Liver (tissue), 8 donors: ENCODE measurements at regions not wholly inside any gene's neighbourhood (a gene's known extent, or its start where the extent isn't known, plus 50 kb on each side); places are given as distances from the start of the nearest gene placed in this dataset.

Experiments
- DNase-seq: peaks from one replicate; pipeline ENCODE4 v3.0.0-alpha.2; 2017; ENCODE audit warnings: low spot score
- H3K27ac ChIP-seq, 2 donors: one replicate each; pipeline ENCODE4 v1.7.0; 2013; ENCODE audit warnings: inconsistent platforms in 2 of 2, low read length in 2 of 2, control low read depth in 1 of 2, low read depth in 1 of 2, mild to moderate bottlenecking in 1 of 2
- H3K27me3 ChIP-seq, 4 donors: one replicate each; pipeline versions ENCODE4 v1.6.1 to v1.7.0; 2013; ENCODE audit warnings: low read length in 3 of 4, inconsistent platforms in 1 of 4, mild to moderate bottlenecking in 1 of 4, moderate library complexity in 1 of 4; ENCODE audit not compliant: control insufficient read depth in 4 of 4, insufficient read depth in 4 of 4
- H3K36me3 ChIP-seq, 4 donors: one replicate each; pipeline versions ENCODE4 v1.6.1 to v1.7.0; 2013; ENCODE audit warnings: low read length in 3 of 4, mild to moderate bottlenecking in 3 of 4, low read depth in 1 of 4, moderate library complexity in 1 of 4; ENCODE audit not compliant: control insufficient read depth in 4 of 4, insufficient read depth in 3 of 4
- H3K4me1 ChIP-seq, 4 donors: one replicate each; pipeline versions ENCODE4 v1.6.1 to v1.7.0; 2013; ENCODE audit warnings: low read length in 3 of 4, mild to moderate bottlenecking in 3 of 4, moderate library complexity in 1 of 4; ENCODE audit not compliant: control insufficient read depth in 4 of 4, insufficient read depth in 4 of 4
- H3K4me3 ChIP-seq, 3 donors: one replicate each; pipeline versions ENCODE4 v1.6.1 to v1.7.0; 2013; ENCODE audit warnings: low read length in 3 of 3, control low read depth in 1 of 3, low read depth in 1 of 3, mild to moderate bottlenecking in 1 of 3
- H3K9ac ChIP-seq, 2 donors: one replicate each; pipeline ENCODE4 v1.7.0; 2013; ENCODE audit warnings: low read length in 2 of 2, mild to moderate bottlenecking in 2 of 2, moderate library complexity in 2 of 2, control low read depth in 1 of 2, low read depth in 1 of 2
- H3K9me3 ChIP-seq, 4 donors: one replicate each; pipeline versions ENCODE4 v1.6.1 to v1.7.0; 2013; ENCODE audit warnings: low read length in 3 of 4; ENCODE audit not compliant: control insufficient read depth in 4 of 4
- ATF3 ChIP-seq: IDR thresholded peaks from 2 replicates; pipeline ENCODE4 v1.6.1; 2016; ENCODE audit warnings: antibody characterized with exemption
- CTCF ChIP-seq: fragments of 150-350 bp; IDR thresholded peaks from 2 replicates; pipeline ENCODE4 v1.5.1; 2017; ENCODE audit warnings: improper control_type of control experiment, low read depth, low read length; ENCODE audit not compliant: missing input control
- EGR1 ChIP-seq, 2 donors: IDR thresholded peaks; 2 replicates each; pipeline ENCODE4 v1.6.1; 2016 to 2018; ENCODE audit warnings: antibody characterized with exemption in 2 of 2, low read depth in 2 of 2
- FOXA1 ChIP-seq: IDR thresholded peaks from 2 replicates; pipeline ENCODE4 v1.6.1; 2016; ENCODE audit warnings: antibody characterized with exemption
- FOXA2 ChIP-seq: IDR thresholded peaks from 2 replicates; pipeline ENCODE4 v1.6.1; 2016; ENCODE audit warnings: antibody characterized with exemption
- GABPA ChIP-seq, 2 donors: IDR thresholded peaks in 1 of 2; conservative IDR thresholded peaks in 1 of 2; 2 replicates each; pipeline ENCODE4 v1.6.1; 2016; ENCODE audit warnings: antibody characterized with exemption in 2 of 2, mild to moderate bottlenecking in 1 of 2, moderate library complexity in 1 of 2
- HNF4A ChIP-seq, 2 donors: conservative IDR thresholded peaks; 2 replicates each; pipeline ENCODE4 v1.6.1; 2016; ENCODE audit warnings: antibody characterized with exemption in 2 of 2, mild to moderate bottlenecking in 2 of 2
- HNF4G ChIP-seq: IDR thresholded peaks from 2 replicates; pipeline ENCODE4 v1.6.1; 2016; ENCODE audit warnings: antibody characterized with exemption
- JUND ChIP-seq, 2 donors: IDR thresholded peaks; 2 replicates each; pipeline ENCODE4 v1.6.1; 2016; ENCODE audit warnings: antibody characterized with exemption in 2 of 2
- MAX ChIP-seq: IDR thresholded peaks from 2 replicates; pipeline ENCODE4 v1.6.1; 2016; ENCODE audit warnings: antibody characterized with exemption
- NR2F2 ChIP-seq: IDR thresholded peaks from 2 replicates; pipeline ENCODE4 v1.6.1; 2016; ENCODE audit warnings: antibody characterized with exemption
- RAD21 ChIP-seq, 2 donors: IDR thresholded peaks; 2 replicates each; pipeline ENCODE4 v1.6.1; 2016; ENCODE audit warnings: antibody characterized with exemption in 2 of 2, mild to moderate bottlenecking in 2 of 2
- RXRA ChIP-seq, 2 donors: IDR thresholded peaks; 2 replicates each; pipeline ENCODE4 v1.6.1; 2017 to 2018; ENCODE audit warnings: antibody characterized with exemption in 2 of 2, mild to moderate bottlenecking in 1 of 2
- SP1 ChIP-seq: IDR thresholded peaks from 2 replicates; pipeline ENCODE4 v1.6.1; 2018; ENCODE audit warnings: antibody characterized with exemption, mild to moderate bottlenecking
- TAF1 ChIP-seq: conservative IDR thresholded peaks from 2 replicates; pipeline ENCODE4 v1.6.1; 2016; ENCODE audit warnings: antibody characterized with exemption, mild to moderate bottlenecking
- YY1 ChIP-seq: IDR thresholded peaks from 2 replicates; pipeline ENCODE4 v1.6.1; 2016; ENCODE audit warnings: antibody characterized with exemption, mild to moderate bottlenecking
- WGBS: extraction: QIAGEN DNeasy Blood & Tissue Kit; methylation state at CpG from one replicate; pipeline ENCODE4 v1.1.7; 2013; 5-methylcytosine and 5-hydroxymethylcytosine counted together
- TF ChIP-seq, protein P1 (sequence below): IDR thresholded peaks from 2 replicates; pipeline ENCODE4 v1.6.1; 2016; ENCODE audit warnings: antibody characterized with exemption
- TF ChIP-seq, protein P2 (sequence below): IDR thresholded peaks from 2 replicates; pipeline ENCODE4 v1.6.1; 2016; ENCODE audit warnings: antibody characterized with exemption, mild to moderate bottlenecking
- donor health status: healthy.
- donor health status: healthy.
- donor health status: healthy.
- donor health status: healthy.
- donor health status: healthy.

GRCh38 chr10:124179308-124180043 lies 86.1 kb upstream of the CHST15 start:
- TF ChIP-seq NR2F2: no peak
- no peak for TF ChIP-seq FOXA2
- TF ChIP-seq YY1: no peak
- TF ChIP-seq FOXA1: no peak
- no peak for TF ChIP-seq HNF4A (conservative IDR thresholded peaks at IDR 0.05)
- TF ChIP-seq, protein P1, sequence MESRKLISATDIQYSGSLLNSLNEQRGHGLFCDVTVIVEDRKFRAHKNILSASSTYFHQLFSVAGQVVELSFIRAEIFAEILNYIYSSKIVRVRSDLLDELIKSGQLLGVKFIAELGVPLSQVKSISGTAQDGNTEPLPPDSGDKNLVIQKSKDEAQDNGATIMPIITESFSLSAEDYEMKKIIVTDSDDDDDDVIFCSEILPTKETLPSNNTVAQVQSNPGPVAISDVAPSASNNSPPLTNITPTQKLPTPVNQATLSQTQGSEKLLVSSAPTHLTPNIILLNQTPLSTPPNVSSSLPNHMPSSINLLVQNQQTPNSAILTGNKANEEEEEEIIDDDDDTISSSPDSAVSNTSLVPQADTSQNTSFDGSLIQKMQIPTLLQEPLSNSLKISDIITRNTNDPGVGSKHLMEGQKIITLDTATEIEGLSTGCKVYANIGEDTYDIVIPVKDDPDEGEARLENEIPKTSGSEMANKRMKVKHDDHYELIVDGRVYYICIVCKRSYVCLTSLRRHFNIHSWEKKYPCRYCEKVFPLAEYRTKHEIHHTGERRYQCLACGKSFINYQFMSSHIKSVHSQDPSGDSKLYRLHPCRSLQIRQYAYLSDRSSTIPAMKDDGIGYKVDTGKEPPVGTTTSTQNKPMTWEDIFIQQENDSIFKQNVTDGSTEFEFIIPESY: no peak
- TF ChIP-seq ATF3: no peak
- TF ChIP-seq SP1: no peak
- WGBS: 85% methylated on average over 3 of the region's 3 CpGs
- no peak overlapping the region for H3K9ac ChIP-seq
- H3K27me3 ChIP-seq: no peaks in the 10 kb centered on the region
- no peak overlapping the region for H3K4me3 ChIP-seq
- H3K4me1 ChIP-seq: no peaks in the 10 kb centered on the region
- no peak for DNase-seq
- H3K27ac ChIP-seq: no peak overlapping the region
- H3K9me3 ChIP-seq: no peaks in the 10 kb centered on the region
- H3K36me3 ChIP-seq: no peaks in the 10 kb centered on the region

GRCh38 chr10:124177180-124177518 lies 83.8 kb upstream of the CHST15 start:
- Histone ChIP-seq H3K27ac (no peak overlapping the region), H3K4me3 (no peak overlapping the region), H3K9ac (no peak overlapping the region), H3K4me1 (no peaks in the 10 kb centered on the region), H3K27me3 (no peaks in the 10 kb centered on the region), H3K9me3 (no peaks in the 10 kb centered on the region), H3K36me3 (no peaks in the 10 kb centered on the region)
- DNase-seq: no peak
- 87% methylated on average over 5 of the region's 5 CpGs for WGBS
- TF ChIP-seq CTCF (no peak), JUND (IDR thresholded peaks at IDR 0.05) (no peak), SP1 (no peak), HNF4A (conservative IDR thresholded peaks at IDR 0.05) (no peak), EGR1 (IDR thresholded peaks at IDR 0.05; ENCODE audit: low read depth in 2 of 2) (no peak), MAX (no peak), YY1 (no peak), FOXA2 (no peak), ATF3 (no peak), HNF4G (no peak), RXRA (IDR thresholded peaks at IDR 0.05) (no peak), TAF1 (no peak), RAD21 (IDR thresholded peaks at IDR 0.05) (no peak), FOXA1 (no peak), GABPA (IDR thresholded peaks at IDR 0.05 in 1 of 2, conservative IDR thresholded peaks at IDR 0.05 in 1 of 2) (no peak), NR2F2 (no peak)
- TF ChIP-seq, protein P2, sequence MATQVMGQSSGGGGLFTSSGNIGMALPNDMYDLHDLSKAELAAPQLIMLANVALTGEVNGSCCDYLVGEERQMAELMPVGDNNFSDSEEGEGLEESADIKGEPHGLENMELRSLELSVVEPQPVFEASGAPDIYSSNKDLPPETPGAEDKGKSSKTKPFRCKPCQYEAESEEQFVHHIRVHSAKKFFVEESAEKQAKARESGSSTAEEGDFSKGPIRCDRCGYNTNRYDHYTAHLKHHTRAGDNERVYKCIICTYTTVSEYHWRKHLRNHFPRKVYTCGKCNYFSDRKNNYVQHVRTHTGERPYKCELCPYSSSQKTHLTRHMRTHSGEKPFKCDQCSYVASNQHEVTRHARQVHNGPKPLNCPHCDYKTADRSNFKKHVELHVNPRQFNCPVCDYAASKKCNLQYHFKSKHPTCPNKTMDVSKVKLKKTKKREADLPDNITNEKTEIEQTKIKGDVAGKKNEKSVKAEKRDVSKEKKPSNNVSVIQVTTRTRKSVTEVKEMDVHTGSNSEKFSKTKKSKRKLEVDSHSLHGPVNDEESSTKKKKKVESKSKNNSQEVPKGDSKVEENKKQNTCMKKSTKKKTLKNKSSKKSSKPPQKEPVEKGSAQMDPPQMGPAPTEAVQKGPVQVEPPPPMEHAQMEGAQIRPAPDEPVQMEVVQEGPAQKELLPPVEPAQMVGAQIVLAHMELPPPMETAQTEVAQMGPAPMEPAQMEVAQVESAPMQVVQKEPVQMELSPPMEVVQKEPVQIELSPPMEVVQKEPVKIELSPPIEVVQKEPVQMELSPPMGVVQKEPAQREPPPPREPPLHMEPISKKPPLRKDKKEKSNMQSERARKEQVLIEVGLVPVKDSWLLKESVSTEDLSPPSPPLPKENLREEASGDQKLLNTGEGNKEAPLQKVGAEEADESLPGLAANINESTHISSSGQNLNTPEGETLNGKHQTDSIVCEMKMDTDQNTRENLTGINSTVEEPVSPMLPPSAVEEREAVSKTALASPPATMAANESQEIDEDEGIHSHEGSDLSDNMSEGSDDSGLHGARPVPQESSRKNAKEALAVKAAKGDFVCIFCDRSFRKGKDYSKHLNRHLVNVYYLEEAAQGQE: no peak
- TF ChIP-seq, protein P1: no peak
